ENCODE measurements at regions not wholly inside any gene's neighbourhood (a gene's known extent, or its start where the extent isn't known, plus 50 kb on each side); places are given as distances from the start of the nearest gene placed in this dataset.

- no peak for DNase-seq (ENCODE audit: low read depth, low spot score)
- no peak overlapping the region for H3K4me3 ChIP-seq (ENCODE audit: low read length)
Measured at GRCh38 chr9:11204521-11204920, 591.7 kb upstream of the PTPRD start.

- DNase-seq (ENCODE audit: low read depth, low spot score) = no peak
Measured at GRCh38 chr9:11206925-11207324, 594.1 kb upstream of the PTPRD start.

GRCh38 chr9:11233696-11234095 lies 620.9 kb upstream of the PTPRD start:
- DNase-seq (ENCODE audit: low read depth, low spot score) = no peak
- no peak overlapping the region for H3K4me3 ChIP-seq (ENCODE audit: low read length)

More at GRCh38 chr9:11206925-11207324, 594.1 kb upstream of the PTPRD start:
- no peak overlapping the region for H3K4me3 ChIP-seq (ENCODE audit: low read length)

- no peak for DNase-seq (ENCODE audit: low read depth, low spot score)
Measured at GRCh38 chr9:11235061-11235460, 622.3 kb upstream of the PTPRD start.

GRCh38 chr9:11241779-11242178 lies 629.0 kb upstream of the PTPRD start:
- no peak for DNase-seq (ENCODE audit: low read depth, low spot score)
- H3K4me3 ChIP-seq (ENCODE audit: low read length) = no peak overlapping the region

More at GRCh38 chr9:11235061-11235460, 622.3 kb upstream of the PTPRD start:
- H3K4me3 ChIP-seq (ENCODE audit: low read length) = no peak overlapping the region

GRCh38 chr9:11257992-11258391 lies 645.2 kb upstream of the PTPRD start:
- no peak overlapping the region for H3K4me3 ChIP-seq (ENCODE audit: low read length)
- no peak for DNase-seq (ENCODE audit: low read depth, low spot score)

- H3K4me3 ChIP-seq (ENCODE audit: low read length) = no peak overlapping the region
- no peak for DNase-seq (ENCODE audit: low read depth, low spot score)
Measured at GRCh38 chr9:11269036-11269435, 656.2 kb upstream of the PTPRD start.

- H3K4me3 ChIP-seq (ENCODE audit: low read length) = no peak overlapping the region
- no peak for DNase-seq (ENCODE audit: low read depth, low spot score)
Measured at GRCh38 chr9:11275158-11275695, 662.4 kb upstream of the PTPRD start.

GRCh38 chr9:11312966-11313365 lies 700.2 kb upstream of the PTPRD start:
- H3K4me3 ChIP-seq (ENCODE audit: low read length) = no peak overlapping the region
- DNase-seq (ENCODE audit: low read depth, low spot score) = no peak

GRCh38 chr9:11318946-11319345 lies 706.1 kb upstream of the PTPRD start:
- no peak overlapping the region for H3K4me3 ChIP-seq (ENCODE audit: low read length)
- DNase-seq (ENCODE audit: low read depth, low spot score) = no peak

- DNase-seq (ENCODE audit: low read depth, low spot score) = peak; percentile 25
- no peak overlapping the region for H3K4me3 ChIP-seq (ENCODE audit: low read length)
Measured at GRCh38 chr9:11319538-11319937, 706.7 kb upstream of the PTPRD start.

- DNase-seq (ENCODE audit: low read depth, low spot score) = no peak
- H3K4me3 ChIP-seq (ENCODE audit: low read length) = no peak overlapping the region
Measured at GRCh38 chr9:11320989-11321388, 708.2 kb upstream of the PTPRD start.

GRCh38 chr9:11323457-11323856 lies 710.7 kb upstream of the PTPRD start:
- DNase-seq (ENCODE audit: low read depth, low spot score) = no peak
- H3K4me3 ChIP-seq (ENCODE audit: low read length) = no peak overlapping the region

- DNase-seq (ENCODE audit: low read depth, low spot score) = no peak
- H3K4me3 ChIP-seq (ENCODE audit: low read length) = no peak overlapping the region
Measured at GRCh38 chr9:11326231-11326630, 713.4 kb upstream of the PTPRD start.

GRCh38 chr9:11328326-11328725 lies 715.5 kb upstream of the PTPRD start:
- DNase-seq (ENCODE audit: low read depth, low spot score) = no peak
- H3K4me3 ChIP-seq (ENCODE audit: low read length) = no peak overlapping the region

- DNase-seq (ENCODE audit: low read depth, low spot score) = no peak
- H3K4me3 ChIP-seq (ENCODE audit: low read length) = no peak overlapping the region
Measured at GRCh38 chr9:11335011-11335410, 722.2 kb upstream of the PTPRD start.

GRCh38 chr9:11338130-11338529 lies 725.3 kb upstream of the PTPRD start:
- no peak overlapping the region for H3K4me3 ChIP-seq (ENCODE audit: low read length)
- DNase-seq (ENCODE audit: low read depth, low spot score) = no peak

- H3K4me3 ChIP-seq (ENCODE audit: low read length) = no peak overlapping the region
- DNase-seq (ENCODE audit: low read depth, low spot score) = no peak
Measured at GRCh38 chr9:11340654-11341053, 727.9 kb upstream of the PTPRD start.

- no peak for DNase-seq (ENCODE audit: low read depth, low spot score)
- no peak overlapping the region for H3K4me3 ChIP-seq (ENCODE audit: low read length)
Measured at GRCh38 chr9:11347437-11347836, 734.6 kb upstream of the PTPRD start.

- DNase-seq (ENCODE audit: low read depth, low spot score) = no peak
- H3K4me3 ChIP-seq (ENCODE audit: low read length) = no peak overlapping the region
Measured at GRCh38 chr9:11348366-11348765, 735.6 kb upstream of the PTPRD start.

- DNase-seq (ENCODE audit: low read depth, low spot score) = no peak
- H3K4me3 ChIP-seq (ENCODE audit: low read length) = no peak overlapping the region
Measured at GRCh38 chr9:11349187-11349586, 736.4 kb upstream of the PTPRD start.

- no peak overlapping the region for H3K4me3 ChIP-seq (ENCODE audit: low read length)
- DNase-seq (ENCODE audit: low read depth, low spot score) = no peak
Measured at GRCh38 chr9:11352612-11353011, 739.8 kb upstream of the PTPRD start.

Data from Jurkat, Clone E6-1 (cell line).